ENCODE measurements at regions not wholly inside any gene's neighbourhood (a gene's known extent, or its start where the extent isn't known, plus 50 kb on each side); places are given as distances from the start of the nearest gene placed in this dataset.

- ChIA-PET POLR2A (no interaction called here), RAD21 (ENCODE audit: low non-redundant PET in 1 of 2, low total read pairs in 2 of 2, uncharacterized antibody in 2 of 2, unreplicated experiment in 2 of 2) (no interaction called here)
These were observed 79.0 kb upstream of the HABP2 start for GRCh38 chr10:113473851-113474250.

More at GRCh38 chr10:113473851-113474250, 79.0 kb upstream of the HABP2 start:
- Histone ChIP-seq H4K20me1 (ENCODE audit: insufficient read depth) (no peaks in the 10 kb centered on the region), H3K9me3 (ENCODE audit: control insufficient read depth in 1 of 2, insufficient read depth in 1 of 2, low read depth in 1 of 2, low read length in 2 of 2) (peaks cover 3 to 4% of the 10 kb centered on the region in 2 experiments; a peak in 2 of 4 replicates), H3K4me3 (replicated peaks in 1 of 2; ENCODE audit: low read depth in 1 of 2, low read length in 2 of 2) (no peak overlapping the region), H3K9ac (ENCODE audit: low read length) (no peak overlapping the region), H3K9me2 (ENCODE audit: insufficient read depth) (no peaks in the 10 kb centered on the region), H3K27me3 (ENCODE audit: insufficient read depth, low read length) (no peaks in the 10 kb centered on the region), H3K27ac (ENCODE audit: low read depth, low read length) (no peak overlapping the region), H3K79me2 (ENCODE audit: insufficient read depth, low read length) (no peaks in the 10 kb centered on the region), H2AFZ (ENCODE audit: low read depth, low read length, poor library complexity, severe bottlenecking) (no peak overlapping the region), H3K4me2 (ENCODE audit: low read length) (no peak overlapping the region), H3K36me3 (ENCODE audit: control insufficient read depth in 1 of 2, insufficient read depth in 2 of 2, low read length in 2 of 2) (no peaks in the 10 kb centered on the region), H3K4me1 (ENCODE audit: control insufficient read depth in 1 of 2, insufficient read depth in 2 of 2, low read length in 2 of 2) (no peaks in the 10 kb centered on the region)
- CTCF ChIA-PET: no interaction called here
- no TSS peak for BruUV-seq (replicated peaks)
- intact Hi-C loops (cut with micrococcal nuclease): no loop called here
- ATAC-seq (no peak), DNase-seq (ENCODE audit: low read depth, low spot score) (no peak)
- TF ChIP-seq SP1 (IDR thresholded peaks at IDR 0.05; ENCODE audit: low read depth) (no peak), EGR1 (IDR thresholded peaks at IDR 0.05; ENCODE audit: low read depth) (no peak), REST (IDR thresholded peaks at IDR 0.05; ENCODE audit: low read depth) (no peak), YY1 (IDR thresholded peaks at IDR 0.05; ENCODE audit: extremely low read depth, insufficient replicate concordance, low read depth, low read length) (no peak), RAD21 (IDR thresholded peaks at IDR 0.05; ENCODE audit: low read depth) (no peak), EZH2 (IDR thresholded peaks at IDR 0.05) (no peak), CTCF (IDR thresholded peaks at IDR 0.05 in 2 of 3, conservative IDR thresholded peaks at IDR 0.05 in 1 of 3; ENCODE audit: borderline replicate concordance in 1 of 3, insufficient read depth in 1 of 3, low read depth in 2 of 3, low read length in 2 of 3) (no peak), FOSL1 (IDR thresholded peaks at IDR 0.05; ENCODE audit: low read depth) (no peak), ELF1 (IDR thresholded peaks at IDR 0.05; ENCODE audit: borderline replicate concordance, low read depth) (no peak), EZH2phosphoT487 (IDR thresholded peaks at IDR 0.05; ENCODE audit: borderline replicate concordance) (no peak), ZFX (IDR thresholded peaks at IDR 0.05) (no peak), POLR2A (IDR thresholded peaks at IDR 0.05; ENCODE audit: borderline replicate concordance, extremely low read depth, insufficient read depth, insufficient read length) (no peak)
